ENCODE measurements at regions not wholly inside any gene's neighbourhood (a gene's known extent, or its start where the extent isn't known, plus 50 kb on each side); places are given as distances from the start of the nearest gene placed in this dataset.

DNA sequence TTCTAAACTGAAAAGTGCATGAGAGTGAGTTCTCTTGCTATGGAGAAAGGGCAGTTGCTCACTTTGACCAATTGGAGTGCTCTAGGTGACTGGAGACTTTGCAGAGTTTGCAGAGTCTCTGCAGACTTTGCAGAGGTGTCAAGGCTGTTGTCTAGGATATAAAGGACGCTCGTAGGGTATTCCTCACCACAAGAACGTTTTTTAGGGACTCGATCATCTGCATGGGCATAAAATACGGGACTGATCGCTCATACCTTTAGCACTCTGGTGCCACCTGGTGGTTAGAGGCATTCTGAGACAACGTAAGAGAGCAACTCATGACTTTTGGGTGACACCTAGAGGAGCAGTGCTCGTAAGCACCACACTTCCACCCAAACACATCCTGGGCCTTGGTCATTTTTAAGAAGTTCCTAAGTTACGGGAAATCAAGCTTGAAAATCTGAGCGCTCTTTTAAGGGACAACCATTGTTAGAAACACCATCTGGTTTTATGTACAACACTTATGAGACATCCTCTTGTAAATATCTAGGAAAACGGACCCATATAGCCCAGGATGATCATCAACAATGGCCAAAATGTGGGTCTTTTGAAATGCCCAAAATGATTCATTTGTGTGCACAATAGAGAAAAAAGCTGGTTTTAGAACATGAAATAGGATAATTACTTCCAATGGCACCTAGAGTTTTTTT, 51.6 kb upstream of the XCR1 start (continued):
- TF ChIP-seq, protein P1, sequence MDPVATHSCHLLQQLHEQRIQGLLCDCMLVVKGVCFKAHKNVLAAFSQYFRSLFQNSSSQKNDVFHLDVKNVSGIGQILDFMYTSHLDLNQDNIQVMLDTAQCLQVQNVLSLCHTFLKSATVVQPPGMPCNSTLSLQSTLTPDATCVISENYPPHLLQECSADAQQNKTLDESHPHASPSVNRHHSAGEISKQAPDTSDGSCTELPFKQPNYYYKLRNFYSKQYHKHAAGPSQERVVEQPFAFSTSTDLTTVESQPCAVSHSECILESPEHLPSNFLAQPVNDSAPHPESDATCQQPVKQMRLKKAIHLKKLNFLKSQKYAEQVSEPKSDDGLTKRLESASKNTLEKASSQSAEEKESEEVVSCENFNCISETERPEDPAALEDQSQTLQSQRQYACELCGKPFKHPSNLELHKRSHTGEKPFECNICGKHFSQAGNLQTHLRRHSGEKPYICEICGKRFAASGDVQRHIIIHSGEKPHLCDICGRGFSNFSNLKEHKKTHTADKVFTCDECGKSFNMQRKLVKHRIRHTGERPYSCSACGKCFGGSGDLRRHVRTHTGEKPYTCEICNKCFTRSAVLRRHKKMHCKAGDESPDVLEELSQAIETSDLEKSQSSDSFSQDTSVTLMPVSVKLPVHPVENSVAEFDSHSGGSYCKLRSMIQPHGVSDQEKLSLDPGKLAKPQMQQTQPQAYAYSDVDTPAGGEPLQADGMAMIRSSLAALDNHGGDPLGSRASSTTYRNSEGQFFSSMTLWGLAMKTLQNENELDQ (CRISPR knock-in tag; IDR thresholded peaks at IDR 0.05; ENCODE audit: borderline replicate concordance): no peak
- TF ChIP-seq ARID2 (IDR thresholded peaks at IDR 0.05) (peak; percentile 98), ARID1B (IDR thresholded peaks at IDR 0.05) (no peak), NFE2 (IDR thresholded peaks at IDR 0.05; ENCODE audit: low read depth) (no peak), MECOM (CRISPR knock-in tag; IDR thresholded peaks at IDR 0.05) (no peak), HNRNPLL (IDR thresholded peaks at IDR 0.05; ENCODE audit: low read depth, low read length, poor library complexity, severe bottlenecking) (no peak), STAG1 (CRISPR knock-in tag; IDR thresholded peaks at IDR 0.05; ENCODE audit: borderline replicate concordance) (peak; percentile 97), SMC3 (conservative IDR thresholded peaks at IDR 0.05; ENCODE audit: insufficient read depth, low read depth, low read length) (peak; percentile 97), ZNF354B (CRISPR knock-in tag; IDR thresholded peaks at IDR 0.05) (no peak), SOX6 (IDR thresholded peaks at IDR 0.05) (0 out of 2 replicates have a peak, but pooled peaks have one; percentile 53), NRF1 (conservative IDR thresholded peaks at IDR 0.05 in 1 of 2, IDR thresholded peaks at IDR 0.05 in 1 of 2) (0 out of 4 replicates have a peak, but pooled peaks have one; percentile 11 to 28), CBX3 (IDR thresholded peaks at IDR 0.05; ENCODE audit: borderline replicate concordance in 1 of 2, low read length in 2 of 2) (peak in 1 of 2 experiments; percentile 46; a peak in 1 of 3 replicates), RB1 (IDR thresholded peaks at IDR 0.05; ENCODE audit: low read depth) (peak; percentile 87), PHF21A (IDR thresholded peaks at IDR 0.05; ENCODE audit: borderline replicate concordance, low read depth) (0 out of 2 replicates have a peak, but pooled peaks have one; percentile 55), SPI1 (IDR thresholded peaks at IDR 0.05; ENCODE audit: borderline replicate concordance, low read depth, low read length) (no peak), ZNF239 (CRISPR knock-in tag; IDR thresholded peaks at IDR 0.05) (no peak)
- TF ChIP-seq, protein P2, sequence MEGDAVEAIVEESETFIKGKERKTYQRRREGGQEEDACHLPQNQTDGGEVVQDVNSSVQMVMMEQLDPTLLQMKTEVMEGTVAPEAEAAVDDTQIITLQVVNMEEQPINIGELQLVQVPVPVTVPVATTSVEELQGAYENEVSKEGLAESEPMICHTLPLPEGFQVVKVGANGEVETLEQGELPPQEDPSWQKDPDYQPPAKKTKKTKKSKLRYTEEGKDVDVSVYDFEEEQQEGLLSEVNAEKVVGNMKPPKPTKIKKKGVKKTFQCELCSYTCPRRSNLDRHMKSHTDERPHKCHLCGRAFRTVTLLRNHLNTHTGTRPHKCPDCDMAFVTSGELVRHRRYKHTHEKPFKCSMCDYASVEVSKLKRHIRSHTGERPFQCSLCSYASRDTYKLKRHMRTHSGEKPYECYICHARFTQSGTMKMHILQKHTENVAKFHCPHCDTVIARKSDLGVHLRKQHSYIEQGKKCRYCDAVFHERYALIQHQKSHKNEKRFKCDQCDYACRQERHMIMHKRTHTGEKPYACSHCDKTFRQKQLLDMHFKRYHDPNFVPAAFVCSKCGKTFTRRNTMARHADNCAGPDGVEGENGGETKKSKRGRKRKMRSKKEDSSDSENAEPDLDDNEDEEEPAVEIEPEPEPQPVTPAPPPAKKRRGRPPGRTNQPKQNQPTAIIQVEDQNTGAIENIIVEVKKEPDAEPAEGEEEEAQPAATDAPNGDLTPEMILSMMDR (IDR thresholded peaks at IDR 0.05 in 2 of 3, conservative IDR thresholded peaks at IDR 0.05 in 1 of 3; ENCODE audit: insufficient read depth in 2 of 3, low read depth in 1 of 3, low read length in 3 of 3): peak; percentile 100
- TF ChIP-seq, protein P3, sequence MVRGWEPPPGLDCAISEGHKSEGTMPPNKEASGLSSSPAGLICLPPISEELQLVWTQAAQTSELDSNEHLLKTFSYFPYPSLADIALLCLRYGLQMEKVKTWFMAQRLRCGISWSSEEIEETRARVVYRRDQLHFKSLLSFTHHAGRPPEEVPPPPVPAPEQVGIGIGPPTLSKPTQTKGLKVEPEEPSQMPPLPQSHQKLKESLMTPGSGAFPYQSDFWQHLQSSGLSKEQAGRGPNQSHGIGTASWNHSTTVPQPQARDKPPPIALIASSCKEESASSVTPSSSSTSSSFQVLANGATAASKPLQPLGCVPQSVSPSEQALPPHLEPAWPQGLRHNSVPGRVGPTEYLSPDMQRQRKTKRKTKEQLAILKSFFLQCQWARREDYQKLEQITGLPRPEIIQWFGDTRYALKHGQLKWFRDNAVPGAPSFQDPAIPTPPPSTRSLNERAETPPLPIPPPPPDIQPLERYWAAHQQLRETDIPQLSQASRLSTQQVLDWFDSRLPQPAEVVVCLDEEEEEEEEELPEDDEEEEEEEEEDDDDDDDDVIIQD (CRISPR knock-in tag; IDR thresholded peaks at IDR 0.05): 0 out of 2 replicates have a peak, but pooled peaks have one; percentile 29
- TF ChIP-seq, protein P4, sequence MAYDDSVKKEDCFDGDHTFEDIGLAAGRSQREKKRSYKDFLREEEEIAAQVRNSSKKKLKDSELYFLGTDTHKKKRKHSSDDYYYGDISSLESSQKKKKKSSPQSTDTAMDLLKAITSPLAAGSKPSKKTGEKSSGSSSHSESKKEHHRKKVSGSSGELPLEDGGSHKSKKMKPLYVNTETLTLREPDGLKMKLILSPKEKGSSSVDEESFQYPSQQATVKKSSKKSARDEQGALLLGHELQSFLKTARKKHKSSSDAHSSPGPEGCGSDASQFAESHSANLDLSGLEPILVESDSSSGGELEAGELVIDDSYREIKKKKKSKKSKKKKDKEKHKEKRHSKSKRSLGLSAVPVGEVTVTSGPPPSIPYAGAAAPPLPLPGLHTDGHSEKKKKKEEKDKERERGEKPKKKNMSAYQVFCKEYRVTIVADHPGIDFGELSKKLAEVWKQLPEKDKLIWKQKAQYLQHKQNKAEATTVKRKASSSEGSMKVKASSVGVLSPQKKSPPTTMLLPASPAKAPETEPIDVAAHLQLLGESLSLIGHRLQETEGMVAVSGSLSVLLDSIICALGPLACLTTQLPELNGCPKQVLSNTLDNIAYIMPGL (CRISPR knock-in tag; IDR thresholded peaks at IDR 0.05): 0 out of 2 replicates have a peak, but pooled peaks have one; percentile 52
- TF ChIP-seq, protein P5, sequence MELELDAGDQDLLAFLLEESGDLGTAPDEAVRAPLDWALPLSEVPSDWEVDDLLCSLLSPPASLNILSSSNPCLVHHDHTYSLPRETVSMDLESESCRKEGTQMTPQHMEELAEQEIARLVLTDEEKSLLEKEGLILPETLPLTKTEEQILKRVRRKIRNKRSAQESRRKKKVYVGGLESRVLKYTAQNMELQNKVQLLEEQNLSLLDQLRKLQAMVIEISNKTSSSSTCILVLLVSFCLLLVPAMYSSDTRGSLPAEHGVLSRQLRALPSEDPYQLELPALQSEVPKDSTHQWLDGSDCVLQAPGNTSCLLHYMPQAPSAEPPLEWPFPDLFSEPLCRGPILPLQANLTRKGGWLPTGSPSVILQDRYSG (tag; conservative IDR thresholded peaks at IDR 0.05; ENCODE audit: low read depth): no peak
